ENCODE measurements at regions not wholly inside any gene's neighbourhood (a gene's known extent, or its start where the extent isn't known, plus 50 kb on each side); places are given as distances from the start of the nearest gene placed in this dataset.

DNA sequence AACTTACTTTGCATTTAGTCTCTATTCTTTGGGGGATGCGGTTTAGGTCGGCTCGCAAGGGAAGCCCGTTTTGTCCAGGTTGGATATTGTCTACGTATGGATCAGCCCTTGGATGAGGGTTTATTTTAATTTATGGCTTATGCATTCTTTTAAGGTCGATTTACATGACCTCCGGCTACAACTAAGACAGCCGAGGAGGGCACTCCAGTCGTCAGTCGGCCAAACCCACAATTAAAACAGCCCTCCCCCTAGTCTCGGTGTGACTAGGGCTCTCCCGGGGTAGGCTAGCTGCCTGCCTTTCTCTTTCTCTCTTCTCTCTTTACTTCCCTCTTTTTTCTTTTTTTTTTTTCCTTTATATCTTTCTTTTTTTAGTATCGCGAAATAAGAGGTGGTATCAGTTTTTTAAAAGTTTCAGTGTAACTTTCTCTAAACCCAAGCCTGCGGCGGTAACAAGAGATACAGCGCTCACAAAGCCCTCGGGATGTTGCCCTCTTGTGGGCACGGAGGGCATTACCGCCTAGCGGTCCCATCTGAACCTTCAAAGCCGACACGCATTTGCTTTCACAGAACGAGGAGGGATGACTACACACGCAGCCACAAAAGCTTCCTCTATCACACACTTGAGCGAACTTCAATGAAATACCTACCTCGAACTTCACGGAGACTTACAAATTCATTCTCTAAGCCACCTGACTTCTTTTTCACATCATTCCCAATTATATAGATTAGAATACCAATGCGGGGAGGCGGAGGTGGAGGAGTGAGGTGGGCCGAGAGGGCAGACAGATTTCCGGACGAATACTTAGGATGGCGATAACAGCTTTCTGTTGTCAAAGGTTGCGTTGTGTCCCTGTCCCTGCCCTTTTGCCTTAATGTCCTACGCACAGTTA is 132.3 kb upstream of the C11orf58 start (continued):
- TF ChIP-seq, protein P1, sequence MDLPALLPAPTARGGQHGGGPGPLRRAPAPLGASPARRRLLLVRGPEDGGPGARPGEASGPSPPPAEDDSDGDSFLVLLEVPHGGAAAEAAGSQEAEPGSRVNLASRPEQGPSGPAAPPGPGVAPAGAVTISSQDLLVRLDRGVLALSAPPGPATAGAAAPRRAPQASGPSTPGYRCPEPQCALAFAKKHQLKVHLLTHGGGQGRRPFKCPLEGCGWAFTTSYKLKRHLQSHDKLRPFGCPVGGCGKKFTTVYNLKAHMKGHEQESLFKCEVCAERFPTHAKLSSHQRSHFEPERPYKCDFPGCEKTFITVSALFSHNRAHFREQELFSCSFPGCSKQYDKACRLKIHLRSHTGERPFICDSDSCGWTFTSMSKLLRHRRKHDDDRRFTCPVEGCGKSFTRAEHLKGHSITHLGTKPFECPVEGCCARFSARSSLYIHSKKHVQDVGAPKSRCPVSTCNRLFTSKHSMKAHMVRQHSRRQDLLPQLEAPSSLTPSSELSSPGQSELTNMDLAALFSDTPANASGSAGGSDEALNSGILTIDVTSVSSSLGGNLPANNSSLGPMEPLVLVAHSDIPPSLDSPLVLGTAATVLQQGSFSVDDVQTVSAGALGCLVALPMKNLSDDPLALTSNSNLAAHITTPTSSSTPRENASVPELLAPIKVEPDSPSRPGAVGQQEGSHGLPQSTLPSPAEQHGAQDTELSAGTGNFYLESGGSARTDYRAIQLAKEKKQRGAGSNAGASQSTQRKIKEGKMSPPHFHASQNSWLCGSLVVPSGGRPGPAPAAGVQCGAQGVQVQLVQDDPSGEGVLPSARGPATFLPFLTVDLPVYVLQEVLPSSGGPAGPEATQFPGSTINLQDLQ (CRISPR knock-in tag; IDR thresholded peaks at IDR 0.05) = no peak
- TF ChIP-seq ZNF558 (CRISPR knock-in tag; IDR thresholded peaks at IDR 0.05; ENCODE audit: borderline replicate concordance) = no peak
- no peak for TF ChIP-seq MTA3 (CRISPR knock-in tag; IDR thresholded peaks at IDR 0.05)
- no peak for TF ChIP-seq GABPB1 (CRISPR knock-in tag; IDR thresholded peaks at IDR 0.05)
- TF ChIP-seq ZNF678 (CRISPR knock-in tag; IDR thresholded peaks at IDR 0.05) = no peak
- TF ChIP-seq ARHGAP35 (CRISPR knock-in tag; IDR thresholded peaks at IDR 0.05; ENCODE audit: borderline replicate concordance) = no peak
- no peak for TF ChIP-seq ZNF772 (CRISPR knock-in tag; IDR thresholded peaks at IDR 0.05)
- no peak for TF ChIP-seq ZNF317 (CRISPR knock-in tag; IDR thresholded peaks at IDR 0.05)
- TF ChIP-seq RARG (CRISPR knock-in tag; IDR thresholded peaks at IDR 0.05; ENCODE audit: low read depth) = no peak
- TF ChIP-seq ZNF605 (CRISPR knock-in tag; IDR thresholded peaks at IDR 0.05) = peak; percentile 63; the same call in 1 of the 2 replicates
- TF ChIP-seq, protein P2, sequence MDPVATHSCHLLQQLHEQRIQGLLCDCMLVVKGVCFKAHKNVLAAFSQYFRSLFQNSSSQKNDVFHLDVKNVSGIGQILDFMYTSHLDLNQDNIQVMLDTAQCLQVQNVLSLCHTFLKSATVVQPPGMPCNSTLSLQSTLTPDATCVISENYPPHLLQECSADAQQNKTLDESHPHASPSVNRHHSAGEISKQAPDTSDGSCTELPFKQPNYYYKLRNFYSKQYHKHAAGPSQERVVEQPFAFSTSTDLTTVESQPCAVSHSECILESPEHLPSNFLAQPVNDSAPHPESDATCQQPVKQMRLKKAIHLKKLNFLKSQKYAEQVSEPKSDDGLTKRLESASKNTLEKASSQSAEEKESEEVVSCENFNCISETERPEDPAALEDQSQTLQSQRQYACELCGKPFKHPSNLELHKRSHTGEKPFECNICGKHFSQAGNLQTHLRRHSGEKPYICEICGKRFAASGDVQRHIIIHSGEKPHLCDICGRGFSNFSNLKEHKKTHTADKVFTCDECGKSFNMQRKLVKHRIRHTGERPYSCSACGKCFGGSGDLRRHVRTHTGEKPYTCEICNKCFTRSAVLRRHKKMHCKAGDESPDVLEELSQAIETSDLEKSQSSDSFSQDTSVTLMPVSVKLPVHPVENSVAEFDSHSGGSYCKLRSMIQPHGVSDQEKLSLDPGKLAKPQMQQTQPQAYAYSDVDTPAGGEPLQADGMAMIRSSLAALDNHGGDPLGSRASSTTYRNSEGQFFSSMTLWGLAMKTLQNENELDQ (CRISPR knock-in tag; IDR thresholded peaks at IDR 0.05; ENCODE audit: borderline replicate concordance) = no peak
- TF ChIP-seq SALL1 (CRISPR knock-in tag; IDR thresholded peaks at IDR 0.05) = peak; percentile 66
- no peak for TF ChIP-seq JARID2 (CRISPR knock-in tag; IDR thresholded peaks at IDR 0.05; ENCODE audit: insufficient replicate concordance)
- no peak; the same call in 1 of the 2 replicates for TF ChIP-seq KMT2A (CRISPR knock-in tag; IDR thresholded peaks at IDR 0.05)
- TF ChIP-seq MTF2 (CRISPR knock-in tag; IDR thresholded peaks at IDR 0.05; ENCODE audit: borderline replicate concordance) = peak; percentile 66; the same call in 1 of the 2 replicates
- peak; percentile 29; the same call in 1 of the 2 replicates for TF ChIP-seq SAP130 (CRISPR knock-in tag; IDR thresholded peaks at IDR 0.05; ENCODE audit: low read depth)
- TF ChIP-seq MEIS1 (CRISPR knock-in tag; IDR thresholded peaks at IDR 0.05; ENCODE audit: borderline replicate concordance) = no peak
- no peak for TF ChIP-seq MIER3 (CRISPR knock-in tag; IDR thresholded peaks at IDR 0.05; ENCODE audit: borderline replicate concordance)
- TF ChIP-seq KAT8 (CRISPR knock-in tag; IDR thresholded peaks at IDR 0.05) = 0 out of 2 replicates have a peak, but pooled peaks have one; percentile 27
- TF ChIP-seq XRCC5 (optimal IDR thresholded peaks at IDR 0.05; ENCODE audit: low read length) = peak; percentile 77
- TF ChIP-seq, protein P3, sequence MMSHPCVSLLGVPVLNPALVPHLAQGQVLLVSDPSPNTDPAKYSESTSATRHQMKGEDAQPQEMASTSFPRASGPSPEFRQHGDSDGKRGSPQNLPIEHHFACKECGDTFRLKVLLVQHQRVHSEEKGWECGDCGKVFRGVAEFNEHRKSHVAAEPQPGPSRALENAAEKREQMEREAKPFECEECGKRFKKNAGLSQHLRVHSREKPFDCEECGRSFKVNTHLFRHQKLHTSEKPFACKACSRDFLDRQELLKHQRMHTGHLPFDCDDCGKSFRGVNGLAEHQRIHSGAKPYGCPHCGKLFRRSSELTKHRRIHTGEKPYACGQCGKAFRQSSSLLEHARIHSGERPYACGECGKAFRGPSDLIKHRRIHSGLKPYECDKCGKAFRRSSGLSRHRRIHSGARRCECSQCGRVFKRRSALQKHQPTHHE (CRISPR knock-in tag; IDR thresholded peaks at IDR 0.05; ENCODE audit: borderline replicate concordance) = peak; percentile 25; the same call in 1 of the 2 replicates
- TF ChIP-seq, protein P4, sequence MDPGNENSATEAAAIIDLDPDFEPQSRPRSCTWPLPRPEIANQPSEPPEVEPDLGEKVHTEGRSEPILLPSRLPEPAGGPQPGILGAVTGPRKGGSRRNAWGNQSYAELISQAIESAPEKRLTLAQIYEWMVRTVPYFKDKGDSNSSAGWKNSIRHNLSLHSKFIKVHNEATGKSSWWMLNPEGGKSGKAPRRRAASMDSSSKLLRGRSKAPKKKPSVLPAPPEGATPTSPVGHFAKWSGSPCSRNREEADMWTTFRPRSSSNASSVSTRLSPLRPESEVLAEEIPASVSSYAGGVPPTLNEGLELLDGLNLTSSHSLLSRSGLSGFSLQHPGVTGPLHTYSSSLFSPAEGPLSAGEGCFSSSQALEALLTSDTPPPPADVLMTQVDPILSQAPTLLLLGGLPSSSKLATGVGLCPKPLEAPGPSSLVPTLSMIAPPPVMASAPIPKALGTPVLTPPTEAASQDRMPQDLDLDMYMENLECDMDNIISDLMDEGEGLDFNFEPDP (CRISPR knock-in tag; conservative IDR thresholded peaks at IDR 0.05) = no peak
